ENCODE measurements at regions not wholly inside any gene's neighbourhood (a gene's known extent, or its start where the extent isn't known, plus 50 kb on each side); places are given as distances from the start of the nearest gene placed in this dataset.

DNA sequence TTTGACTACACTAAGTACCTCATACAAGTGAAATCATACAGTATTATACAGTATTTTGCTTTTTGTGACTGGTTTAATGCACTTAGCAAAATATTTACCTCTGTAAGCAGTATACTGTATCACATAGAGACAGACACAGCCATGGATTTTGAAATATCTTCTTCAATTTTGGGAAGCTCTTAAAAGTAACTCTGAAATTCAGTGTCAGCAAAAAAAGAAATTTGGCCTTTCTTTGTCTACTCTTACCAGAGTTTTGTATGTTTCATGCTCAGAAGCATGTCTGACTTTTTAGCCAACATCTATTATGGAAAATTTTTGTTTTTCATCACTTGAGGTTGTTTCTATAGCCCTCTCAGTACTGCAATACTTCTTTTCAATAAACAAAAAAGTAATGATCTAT, 1102.2 kb downstream of the TRHDE start:
- Histone ChIP-seq H4K20me1 (ENCODE audit: control insufficient read depth, extremely low read depth, insufficient read depth, low read length) (no peaks in the 10 kb centered on the region), H2AFZ (ENCODE audit: control insufficient read depth, low read length) (no peak overlapping the region)

DNA sequence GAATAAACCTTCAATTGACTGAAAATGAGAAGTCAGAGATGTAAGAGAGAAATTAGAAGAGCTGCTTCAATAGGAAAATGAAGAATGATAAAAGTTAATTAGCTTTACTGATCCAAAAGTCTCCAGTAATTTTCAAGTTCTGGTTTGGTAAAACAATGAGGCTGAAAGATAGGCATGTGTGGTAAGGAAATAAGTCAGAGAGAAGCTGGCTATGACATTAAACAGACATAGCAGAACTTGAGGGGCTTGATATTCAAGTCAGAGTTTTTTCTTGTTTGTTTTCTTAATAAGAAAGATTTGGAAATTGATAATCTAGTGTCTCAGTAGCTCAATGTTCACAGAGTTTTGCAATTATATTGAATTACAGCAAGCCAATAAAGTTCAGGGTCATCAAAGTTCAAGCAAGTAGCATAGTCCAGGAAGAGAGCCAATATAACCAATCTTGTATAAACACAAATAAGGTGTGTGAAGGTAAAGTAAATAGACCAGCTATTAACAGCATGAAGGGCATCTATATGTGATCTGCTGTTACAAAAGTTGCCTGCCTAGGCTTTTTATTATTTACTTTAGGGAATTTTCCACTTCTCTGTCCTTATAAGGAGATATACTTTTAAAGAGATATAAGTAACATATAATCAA, 1111.5 kb downstream of the TRHDE start:
- FAIRE-seq: no peak
- H4K20me1 ChIP-seq (ENCODE audit: control insufficient read depth, extremely low read depth, insufficient read depth, low read length): no peaks in the 10 kb centered on the region
- no peak overlapping the region for H3K4me2 ChIP-seq (ENCODE audit: control insufficient read depth, extremely low read depth, insufficient read depth, low read depth, low read length)
- DNase-seq (ENCODE audit: low read depth, low spot score): no peak
- no peak overlapping the region for H2AFZ ChIP-seq (ENCODE audit: control insufficient read depth, low read length)
- no peak for TF ChIP-seq EZH2 (IDR thresholded peaks at IDR 0.05; ENCODE audit: low read length)
- TF ChIP-seq, protein P1, sequence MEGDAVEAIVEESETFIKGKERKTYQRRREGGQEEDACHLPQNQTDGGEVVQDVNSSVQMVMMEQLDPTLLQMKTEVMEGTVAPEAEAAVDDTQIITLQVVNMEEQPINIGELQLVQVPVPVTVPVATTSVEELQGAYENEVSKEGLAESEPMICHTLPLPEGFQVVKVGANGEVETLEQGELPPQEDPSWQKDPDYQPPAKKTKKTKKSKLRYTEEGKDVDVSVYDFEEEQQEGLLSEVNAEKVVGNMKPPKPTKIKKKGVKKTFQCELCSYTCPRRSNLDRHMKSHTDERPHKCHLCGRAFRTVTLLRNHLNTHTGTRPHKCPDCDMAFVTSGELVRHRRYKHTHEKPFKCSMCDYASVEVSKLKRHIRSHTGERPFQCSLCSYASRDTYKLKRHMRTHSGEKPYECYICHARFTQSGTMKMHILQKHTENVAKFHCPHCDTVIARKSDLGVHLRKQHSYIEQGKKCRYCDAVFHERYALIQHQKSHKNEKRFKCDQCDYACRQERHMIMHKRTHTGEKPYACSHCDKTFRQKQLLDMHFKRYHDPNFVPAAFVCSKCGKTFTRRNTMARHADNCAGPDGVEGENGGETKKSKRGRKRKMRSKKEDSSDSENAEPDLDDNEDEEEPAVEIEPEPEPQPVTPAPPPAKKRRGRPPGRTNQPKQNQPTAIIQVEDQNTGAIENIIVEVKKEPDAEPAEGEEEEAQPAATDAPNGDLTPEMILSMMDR (optimal IDR thresholded peaks at IDR 0.05 in 1 of 3, IDR thresholded peaks at IDR 0.05 in 1 of 3, conservative IDR thresholded peaks at IDR 0.05 in 1 of 3; ENCODE audit: extremely low read depth in 1 of 3, insufficient read depth in 2 of 3, low read length in 3 of 3): no peak
- no peak overlapping the region for H3K27ac ChIP-seq (ENCODE audit: control insufficient read depth, insufficient read depth, low read length)
- no peaks in the 10 kb centered on the region for H3K9me1 ChIP-seq (ENCODE audit: control insufficient read depth, extremely low read depth, insufficient read depth, low read length)
- dilution Hi-C loops (cut with MboI; ENCODE audit: extremely low pct_ligation_motif_present, low sequenced_read_pairs): no loop called here
- no peaks in the 10 kb centered on the region for H3K79me2 ChIP-seq (ENCODE audit: control insufficient read depth, insufficient read depth, low read length)
- H3K27me3 ChIP-seq (ENCODE audit: control insufficient read depth, extremely low read depth, insufficient read depth, low read length): no peaks in the 10 kb centered on the region
- no peak overlapping the region for H3K4me3 ChIP-seq (ENCODE audit: control insufficient read depth in 2 of 3, extremely low read depth in 1 of 3, insufficient read depth in 2 of 3, low read depth in 1 of 3, low read length in 3 of 3)
- no peaks in the 10 kb centered on the region for H3K9me3 ChIP-seq (ENCODE audit: control insufficient read depth, low read depth, low read length)
- H3K36me3 ChIP-seq (ENCODE audit: control insufficient read depth in 2 of 2, extremely low read depth in 1 of 2, insufficient read depth in 2 of 2, low read length in 2 of 2): no peaks in the 10 kb centered on the region
- H3K9ac ChIP-seq (ENCODE audit: control insufficient read depth, extremely low read depth, insufficient read depth, low read length): no peak overlapping the region
- no peaks in the 10 kb centered on the region for H3K4me1 ChIP-seq (ENCODE audit: control insufficient read depth, extremely low read depth, insufficient read depth, low read length)

More for the DNA sequence above, 1102.2 kb downstream of the TRHDE start:
- FAIRE-seq (no peak), DNase-seq (ENCODE audit: low read depth, low spot score) (no peak)
- TF ChIP-seq EZH2 (IDR thresholded peaks at IDR 0.05; ENCODE audit: low read length): no peak
- TF ChIP-seq, protein P1 (optimal IDR thresholded peaks at IDR 0.05 in 1 of 3, IDR thresholded peaks at IDR 0.05 in 1 of 3, conservative IDR thresholded peaks at IDR 0.05 in 1 of 3; ENCODE audit: extremely low read depth in 1 of 3, insufficient read depth in 2 of 3, low read length in 3 of 3): no peak
- no peak overlapping the region for H3K4me3 ChIP-seq (ENCODE audit: control insufficient read depth in 2 of 3, extremely low read depth in 1 of 3, insufficient read depth in 2 of 3, low read depth in 1 of 3, low read length in 3 of 3)
- H3K9me1 ChIP-seq (ENCODE audit: control insufficient read depth, extremely low read depth, insufficient read depth, low read length): no peaks in the 10 kb centered on the region
- H3K27me3 ChIP-seq (ENCODE audit: control insufficient read depth, extremely low read depth, insufficient read depth, low read length): no peaks in the 10 kb centered on the region
- dilution Hi-C loops (cut with MboI; ENCODE audit: extremely low pct_ligation_motif_present, low sequenced_read_pairs): no loop called here
- no peak overlapping the region for H3K27ac ChIP-seq (ENCODE audit: control insufficient read depth, insufficient read depth, low read length)
- no peaks in the 10 kb centered on the region for H3K9me3 ChIP-seq (ENCODE audit: control insufficient read depth, low read depth, low read length)
- H3K9ac ChIP-seq (ENCODE audit: control insufficient read depth, extremely low read depth, insufficient read depth, low read length): no peak overlapping the region
- H3K4me2 ChIP-seq (ENCODE audit: control insufficient read depth, extremely low read depth, insufficient read depth, low read depth, low read length): no peak overlapping the region
- no peaks in the 10 kb centered on the region for H3K4me1 ChIP-seq (ENCODE audit: control insufficient read depth, extremely low read depth, insufficient read depth, low read length)
- H3K36me3 ChIP-seq (ENCODE audit: control insufficient read depth in 2 of 2, extremely low read depth in 1 of 2, insufficient read depth in 2 of 2, low read length in 2 of 2): no peaks in the 10 kb centered on the region
- no peaks in the 10 kb centered on the region for H3K79me2 ChIP-seq (ENCODE audit: control insufficient read depth, insufficient read depth, low read length)

Data from keratinocyte (primary cell).